T-helper 9 cell (primary cell): ENCODE measurements at regions not wholly inside any gene's neighbourhood (a gene's known extent, or its start where the extent isn't known, plus 50 kb on each side); places are given as distances from the start of the nearest gene placed in this dataset.
"Not testable (repeated sequence)": the region's sequence is repeated elsewhere in the genome, so short reads cannot be mapped to it uniquely, and the experiment has no call there.

Experiments used
- DNase-seq: peaks from one replicate; pipeline ENCODE4 v3.0.0-alpha.2; 2020

GRCh38 chr2:18065249-18065648, 186.8 kb downstream of the KCNS3 start:
- no peak for DNase-seq

- DNase-seq: no peak
These were observed 185.5 kb downstream of the KCNS3 start for GRCh38 chr2:18063826-18064470.

- no peak for DNase-seq
These were observed 184.4 kb downstream of the KCNS3 start for GRCh38 chr2:18062892-18063291.

GRCh38 chr2:18061717-18062116, 183.2 kb downstream of the KCNS3 start:
- no peak for DNase-seq

- DNase-seq: no peak
These were observed 179.2 kb downstream of the KCNS3 start for GRCh38 chr2:18057657-18058056.

GRCh38 chr2:18055290-18055689, 176.8 kb downstream of the KCNS3 start:
- DNase-seq: no peak

GRCh38 chr2:18050001-18050400, 171.5 kb downstream of the KCNS3 start:
- DNase-seq: no peak

GRCh38 chr2:18049325-18049724, 170.9 kb downstream of the KCNS3 start:
- DNase-seq: no peak

- no peak for DNase-seq
These were observed 169.6 kb downstream of the KCNS3 start for GRCh38 chr2:18047896-18048657.

GRCh38 chr2:18047213-18047611, 168.7 kb downstream of the KCNS3 start:
- DNase-seq: no peak

- DNase-seq: no peak
These were observed 168.2 kb downstream of the KCNS3 start for GRCh38 chr2:18046558-18047212.

GRCh38 chr2:18046017-18046416, 167.6 kb downstream of the KCNS3 start:
- no peak for DNase-seq

GRCh38 chr2:18045230-18045629, 166.8 kb downstream of the KCNS3 start:
- no peak for DNase-seq

GRCh38 chr2:18017381-18017780, 138.9 kb downstream of the KCNS3 start:
- not testable (repeated sequence) for DNase-seq

- DNase-seq: no peak
These were observed 131.4 kb downstream of the KCNS3 start for GRCh38 chr2:18009891-18010290.

- DNase-seq: no peak
These were observed 126.9 kb downstream of the KCNS3 start for GRCh38 chr2:18005411-18005810.

GRCh38 chr2:18001671-18002070, 123.2 kb downstream of the KCNS3 start:
- DNase-seq: no peak

- DNase-seq: no peak
These were observed 118.5 kb downstream of the KCNS3 start for GRCh38 chr2:17996978-17997377.

GRCh38 chr2:17995593-17995992, 117.1 kb downstream of the KCNS3 start:
- DNase-seq: no peak
